ENCODE measurements at regions not wholly inside any gene's neighbourhood (a gene's known extent, or its start where the extent isn't known, plus 50 kb on each side); places are given as distances from the start of the nearest gene placed in this dataset.
"Not testable (repeated sequence)": the region's sequence is repeated elsewhere in the genome, so short reads cannot be mapped to it uniquely, and the experiment has no call there.

DNA sequence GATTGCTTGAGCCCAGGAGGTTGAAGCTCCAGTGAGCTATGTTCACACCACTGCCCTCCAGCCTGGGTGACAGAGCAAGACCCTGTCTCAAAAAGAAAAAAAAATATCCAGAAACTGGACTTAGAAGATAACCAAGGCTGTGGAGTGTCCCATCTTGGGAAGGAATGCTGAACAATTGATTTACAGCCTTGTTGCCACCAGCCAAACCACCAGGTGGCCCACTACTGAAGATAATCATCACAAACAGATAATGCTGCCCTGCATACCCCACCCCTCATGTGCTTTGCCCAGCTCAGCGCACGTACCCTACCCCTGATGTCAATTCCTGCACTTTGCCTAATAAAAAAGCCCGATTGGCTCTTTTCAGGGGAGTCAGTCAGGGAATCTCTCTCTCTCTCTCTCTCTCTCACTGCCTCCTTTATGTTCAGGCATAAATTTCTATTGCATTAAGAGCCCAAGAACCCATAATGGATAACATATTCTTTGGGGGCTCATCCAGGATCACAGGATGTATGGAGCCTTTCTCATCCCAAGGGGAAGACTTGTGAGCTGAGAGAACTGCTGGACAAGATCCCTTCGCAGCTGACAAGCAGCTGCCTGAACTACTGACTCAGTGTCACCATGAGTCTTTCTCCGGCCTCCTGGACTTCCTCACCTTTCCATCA, 166.4 kb downstream of the CD24 start:
- peaks cover 73 to 76% of the 10 kb centered on the region in 2 experiments for H3K9me3 Mint-ChIP-seq

DNA sequence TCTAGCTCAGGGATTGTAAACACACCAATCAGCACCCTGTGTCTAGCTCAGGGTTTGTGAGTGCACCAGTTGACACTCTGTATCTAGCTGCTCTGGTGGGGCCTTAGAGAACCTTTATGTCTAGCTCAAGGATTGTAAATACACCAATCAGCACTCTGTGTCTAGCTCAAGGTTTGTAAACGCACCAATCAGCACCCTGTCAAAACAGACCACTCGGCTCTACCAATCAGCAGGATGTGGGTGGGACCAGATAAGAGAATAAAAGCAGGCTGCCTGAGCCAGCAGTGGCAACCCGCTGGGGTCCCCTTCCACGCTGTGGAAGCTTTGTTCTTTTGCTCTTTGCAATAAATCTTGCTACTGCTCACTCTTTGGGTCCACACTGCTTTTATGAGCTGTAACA, 168.3 kb downstream of the CD24 start:
- H3T11ph ChIP-seq (ENCODE audit: low read length); H3K4me2 ChIP-seq (ENCODE audit: insufficient read depth, insufficient read length, low read length); H3K18ac ChIP-seq (ENCODE audit: insufficient read length, low read depth, low read length); H3K4ac ChIP-seq (ENCODE audit: low read depth, low read length); DNase-seq; H3K79me1 ChIP-seq (ENCODE audit: insufficient read depth, low read depth, low read length, poor library complexity, severe bottlenecking); H3K4me3 Mint-ChIP-seq; H3K23ac ChIP-seq (ENCODE audit: insufficient read length, low read depth, low read length); H3K27me3 ChIP-seq (ENCODE audit: insufficient read depth, low read length); H4K5ac ChIP-seq (ENCODE audit: insufficient read length, low read depth, low read length); H4K8ac ChIP-seq (replicated peaks; ENCODE audit: insufficient read length, low read depth, low read length); H4K91ac ChIP-seq (ENCODE audit: insufficient read length, low read depth, low read length); H3K27ac ChIP-seq (ENCODE audit: insufficient read length, low read depth, low read length); H2BK20ac ChIP-seq (ENCODE audit: low read depth, low read length, poor library complexity, severe bottlenecking); H4K20me1 ChIP-seq (ENCODE audit: control insufficient read depth, insufficient read depth, insufficient read length); H2BK15ac ChIP-seq (ENCODE audit: low read depth, low read length); H3K9ac ChIP-seq (ENCODE audit: extremely low read depth, insufficient read length, low read length); H3K14ac ChIP-seq (ENCODE audit: insufficient read depth, low read length); H3K27me3 Mint-ChIP-seq (ENCODE audit: low read depth); H3K56ac ChIP-seq (ENCODE audit: insufficient read length, low read depth, low read length); H3K23me2 ChIP-seq (ENCODE audit: insufficient read length, low read depth, low read length, poor library complexity, severe bottlenecking); H2BK12ac ChIP-seq (ENCODE audit: insufficient read length, low read depth, low read length); H2BK120ac ChIP-seq (ENCODE audit: low read depth, low read length, poor library complexity, severe bottlenecking); H3K79me2 ChIP-seq (ENCODE audit: insufficient read depth, low read length); H2AK5ac ChIP-seq (ENCODE audit: insufficient read length, low read length); H2AFZ ChIP-seq (ENCODE audit: low read length); H2BK5ac ChIP-seq (ENCODE audit: insufficient read length, low read length): not testable (repeated sequence)
- H3K27ac Mint-ChIP-seq, result peak overlapping the region in 1 of 3 experiments; percentile 2; a peak in 1 of 7 replicates
- WGBS (ENCODE audit: extremely low coverage, insufficient read length, low lambda C conversion rate), result no CpG with 5 or more reads among the region's 4 CpGs
- peaks cover 14% of the 10 kb centered on the region for H3K4me1 ChIP-seq (ENCODE audit: insufficient read depth, low read length)
- peaks cover 31% of the 10 kb centered on the region for H3K9me3 ChIP-seq (ENCODE audit: control insufficient read depth, low read depth, low read length)
- H3K4me1 Mint-ChIP-seq, result peaks cover 36 to 54% of the 10 kb centered on the region in 2 experiments
- H3K9me3 Mint-ChIP-seq, result peaks cover 57 to 58% of the 10 kb centered on the region in 2 experiments
- peaks cover 25 to 58% (median 45%) of the 10 kb centered on the region in 3 experiments for H3K36me3 Mint-ChIP-seq (ENCODE audit: insufficient read depth in 1 of 3, low read depth in 3 of 3)

More for the DNA sequence above, 166.4 kb downstream of the CD24 start:
- Histone ChIP-seq H2BK120ac (ENCODE audit: low read depth, low read length, poor library complexity, severe bottlenecking) (no peak overlapping the region), H3K79me2 (ENCODE audit: insufficient read depth, low read length) (no peaks in the 10 kb centered on the region), H4K8ac (replicated peaks; ENCODE audit: insufficient read length, low read depth, low read length) (no peak overlapping the region), H3K18ac (ENCODE audit: insufficient read length, low read depth, low read length) (no peak overlapping the region), H3K23me2 (ENCODE audit: insufficient read length, low read depth, low read length, poor library complexity, severe bottlenecking) (no peaks in the 10 kb centered on the region), H3K9me3 (ENCODE audit: control insufficient read depth, low read depth, low read length) (peaks cover 31% of the 10 kb centered on the region), H3K56ac (ENCODE audit: insufficient read length, low read depth, low read length) (no peak overlapping the region), H3K4ac (ENCODE audit: low read depth, low read length) (no peak overlapping the region), H3K27me3 (ENCODE audit: insufficient read depth, low read length) (no peaks in the 10 kb centered on the region), H3K4me1 (ENCODE audit: insufficient read depth, low read length) (peaks cover 7% of the 10 kb centered on the region), H3K14ac (ENCODE audit: insufficient read depth, low read length) (no peak overlapping the region), H4K91ac (ENCODE audit: insufficient read length, low read depth, low read length) (no peak overlapping the region), H2BK12ac (ENCODE audit: insufficient read length, low read depth, low read length) (no peak overlapping the region), H3K9ac (ENCODE audit: extremely low read depth, insufficient read length, low read length) (no peak overlapping the region), H3T11ph (ENCODE audit: low read length) (no peak overlapping the region), H4K20me1 (ENCODE audit: control insufficient read depth, insufficient read depth, insufficient read length) (no peaks in the 10 kb centered on the region), H3K4me2 (ENCODE audit: insufficient read depth, insufficient read length, low read length) (no peak overlapping the region), H3K27ac (ENCODE audit: insufficient read length, low read depth, low read length) (no peak overlapping the region), H3K23ac (ENCODE audit: insufficient read length, low read depth, low read length) (no peak overlapping the region), H4K5ac (ENCODE audit: insufficient read length, low read depth, low read length) (no peak overlapping the region), H2AFZ (ENCODE audit: low read length) (no peak overlapping the region), H2AK5ac (ENCODE audit: insufficient read length, low read length) (no peak overlapping the region), H2BK15ac (ENCODE audit: low read depth, low read length) (no peak overlapping the region), H2BK5ac (ENCODE audit: insufficient read length, low read length) (no peak overlapping the region), H3K79me1 (ENCODE audit: insufficient read depth, low read depth, low read length, poor library complexity, severe bottlenecking) (no peaks in the 10 kb centered on the region), H2BK20ac (ENCODE audit: low read depth, low read length, poor library complexity, severe bottlenecking) (no peak overlapping the region)
- Mint-ChIP-seq H3K4me1 (peaks cover 23 to 43% of the 10 kb centered on the region in 2 experiments), H3K27ac (no peak overlapping the region), H3K36me3 (ENCODE audit: insufficient read depth in 1 of 3, low read depth in 3 of 3) (peaks cover 36 to 74% (median 58%) of the 10 kb centered on the region in 3 experiments), H3K4me3 (no peak overlapping the region; a peak in 1 of 5 replicates), H3K27me3 (ENCODE audit: low read depth) (peaks cover 4% of the 10 kb centered on the region)
- WGBS (ENCODE audit: extremely low coverage, insufficient read length, low lambda C conversion rate), result no CpG with 5 or more reads among the region's 5 CpGs
- no peak for DNase-seq
- TF ChIP-seq, protein P1, sequence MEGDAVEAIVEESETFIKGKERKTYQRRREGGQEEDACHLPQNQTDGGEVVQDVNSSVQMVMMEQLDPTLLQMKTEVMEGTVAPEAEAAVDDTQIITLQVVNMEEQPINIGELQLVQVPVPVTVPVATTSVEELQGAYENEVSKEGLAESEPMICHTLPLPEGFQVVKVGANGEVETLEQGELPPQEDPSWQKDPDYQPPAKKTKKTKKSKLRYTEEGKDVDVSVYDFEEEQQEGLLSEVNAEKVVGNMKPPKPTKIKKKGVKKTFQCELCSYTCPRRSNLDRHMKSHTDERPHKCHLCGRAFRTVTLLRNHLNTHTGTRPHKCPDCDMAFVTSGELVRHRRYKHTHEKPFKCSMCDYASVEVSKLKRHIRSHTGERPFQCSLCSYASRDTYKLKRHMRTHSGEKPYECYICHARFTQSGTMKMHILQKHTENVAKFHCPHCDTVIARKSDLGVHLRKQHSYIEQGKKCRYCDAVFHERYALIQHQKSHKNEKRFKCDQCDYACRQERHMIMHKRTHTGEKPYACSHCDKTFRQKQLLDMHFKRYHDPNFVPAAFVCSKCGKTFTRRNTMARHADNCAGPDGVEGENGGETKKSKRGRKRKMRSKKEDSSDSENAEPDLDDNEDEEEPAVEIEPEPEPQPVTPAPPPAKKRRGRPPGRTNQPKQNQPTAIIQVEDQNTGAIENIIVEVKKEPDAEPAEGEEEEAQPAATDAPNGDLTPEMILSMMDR (conservative IDR thresholded peaks at IDR 0.05), result peak; percentile 41; the same call in 2 of the 3 replicates

Data from H9 (cell line).